Fibroblast of gingiva (primary cell): ENCODE measurements at regions not wholly inside any gene's neighbourhood (a gene's known extent, or its start where the extent isn't known, plus 50 kb on each side); places are given as distances from the start of the nearest gene placed in this dataset.
A peak's percentile ranks its signal among the peaks of the same experiment; 100 is the strongest.

Source experiments
- DNase-seq: peaks from one replicate; pipeline ENCODE4 v3.0.0-alpha.2; 2011; ENCODE audit warnings: low read depth

DNA sequence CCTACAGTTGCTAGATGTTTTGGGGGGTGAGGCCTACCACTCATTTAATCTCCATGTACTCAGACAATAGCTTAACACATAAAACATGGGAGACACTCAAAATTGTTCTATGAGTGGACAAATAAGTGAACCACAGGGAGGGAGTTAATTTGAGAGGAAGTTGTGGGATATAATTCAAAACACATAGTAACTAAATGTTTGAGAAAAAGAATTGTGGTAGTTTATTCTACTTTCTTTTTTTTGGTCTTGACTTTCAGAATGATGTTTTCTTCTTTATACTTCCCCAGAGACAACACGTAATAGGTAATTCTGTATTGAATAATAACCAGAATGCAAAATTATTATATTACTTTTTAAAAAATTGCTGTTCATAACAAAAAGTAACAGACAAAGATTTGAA is 453.8 kb downstream of the RFPL4B start:
- DNase-seq: no peak

GRCh38 chr6:112801468-112802080 is 454.4 kb downstream of the RFPL4B start:
- no peak for DNase-seq

- DNase-seq: peak; percentile 83
These were observed 455.0 kb downstream of the RFPL4B start for GRCh38 chr6:112802144-112802543.

DNA sequence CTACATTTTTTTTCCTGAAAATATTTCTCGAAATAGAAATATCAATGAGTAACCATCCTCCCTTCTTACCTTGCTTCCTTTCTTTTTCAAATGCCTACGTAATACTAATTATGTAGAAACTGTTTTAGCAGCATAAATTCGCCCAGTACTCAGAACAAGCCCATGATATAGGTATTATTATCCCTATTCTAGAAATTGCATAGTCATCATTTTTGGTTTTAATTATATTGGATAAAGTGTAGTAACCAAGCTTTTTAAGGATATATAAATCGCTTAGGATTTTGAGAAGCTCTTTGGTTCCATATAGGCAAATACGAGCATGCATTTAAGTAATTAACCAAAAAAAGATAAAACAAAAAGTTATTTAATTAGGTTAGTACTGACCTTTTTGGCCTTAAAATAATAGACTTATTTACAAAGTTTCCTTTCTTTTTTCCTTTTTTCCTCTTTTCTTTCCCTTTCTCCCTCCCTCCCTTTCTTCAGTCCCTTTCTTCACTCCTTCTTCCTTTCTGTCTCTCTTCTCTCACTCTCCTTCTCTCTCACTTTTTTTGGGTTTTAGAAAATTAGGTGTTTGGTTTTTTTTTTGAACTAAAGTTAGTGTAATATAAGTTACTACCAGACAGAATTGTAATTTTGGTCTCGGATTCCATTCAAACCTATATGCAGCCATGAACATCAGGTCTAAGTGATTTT is 457.7 kb downstream of the RFPL4B start:
- DNase-seq: no peak

- DNase-seq: peak; percentile 10
These were observed 459.2 kb downstream of the RFPL4B start for GRCh38 chr6:112806163-112806865.

DNA sequence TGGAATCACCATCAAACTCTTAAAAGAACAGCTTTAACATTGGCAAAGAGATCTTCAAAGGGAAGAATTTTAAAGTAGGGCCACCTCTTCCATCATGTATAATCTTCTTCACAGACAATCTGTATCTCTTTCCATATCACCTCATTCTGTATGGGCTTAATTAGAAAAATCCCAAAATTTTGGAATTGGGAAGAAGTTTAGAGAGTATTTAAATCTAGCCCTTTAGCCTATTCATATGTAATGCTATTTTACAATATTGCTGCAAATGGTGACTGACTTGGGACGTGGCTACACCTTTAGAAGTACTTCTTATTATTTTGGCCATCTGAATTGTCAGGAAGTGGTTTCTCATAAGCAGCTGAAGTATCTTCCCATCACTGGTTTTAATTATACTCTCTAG is 474.3 kb downstream of the RFPL4B start:
- no peak for DNase-seq

DNA sequence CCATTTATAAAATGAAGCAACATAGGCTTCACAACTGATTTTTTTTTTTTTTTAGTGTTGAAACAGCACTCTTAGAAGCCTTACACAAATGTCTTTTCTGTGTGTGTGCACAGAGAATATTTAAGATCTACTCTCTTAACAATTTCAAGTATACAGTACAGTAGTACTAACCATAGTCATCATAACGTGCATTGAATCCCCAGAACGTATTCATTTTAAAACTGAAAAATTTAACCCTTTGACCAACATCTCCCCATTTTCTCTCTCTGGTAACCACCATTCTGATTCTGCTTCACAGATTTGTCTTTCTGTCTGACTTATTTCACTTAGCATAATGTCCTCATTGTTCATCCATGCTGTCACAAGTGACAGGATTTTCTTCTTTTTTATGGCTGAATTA is 475.6 kb downstream of the RFPL4B start:
- no peak for DNase-seq

DNA sequence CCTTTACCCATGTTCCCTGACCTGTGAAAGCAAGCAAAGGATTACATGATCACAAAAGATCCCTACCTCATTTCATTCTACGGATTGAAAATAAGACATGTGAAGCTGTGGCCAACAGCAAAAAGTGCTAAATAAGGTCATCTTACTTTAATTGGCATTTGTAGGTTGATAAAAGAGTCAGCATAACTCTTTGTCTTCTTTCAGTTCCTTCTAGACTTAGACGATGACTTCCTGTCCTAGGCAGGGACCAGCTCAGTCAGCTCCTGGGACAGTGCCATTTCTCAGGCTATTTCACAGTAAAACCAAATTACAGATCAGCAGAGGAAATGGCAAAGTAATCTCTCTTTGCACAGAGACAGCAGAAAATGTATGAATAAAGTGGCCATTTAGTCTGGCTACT is 480.7 kb downstream of the RFPL4B start:
- DNase-seq: no peak

DNA sequence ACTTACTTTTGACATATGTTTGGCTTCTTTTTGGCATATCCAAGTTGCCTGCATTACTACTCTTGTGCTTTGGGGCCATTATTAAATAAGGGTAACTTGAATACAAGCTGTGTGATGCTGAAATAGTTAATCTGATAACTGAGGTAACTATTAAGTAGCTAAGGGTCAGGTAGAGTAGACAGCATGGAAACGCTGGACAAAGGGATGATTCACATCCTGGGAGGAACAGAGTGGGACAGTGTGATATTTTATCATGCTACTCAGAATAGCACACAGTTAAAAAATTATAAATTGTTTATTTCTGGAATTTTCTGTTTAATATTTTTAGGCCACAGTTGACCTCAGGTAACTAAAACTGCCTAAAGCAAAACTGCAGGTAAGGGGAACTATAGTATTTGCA is 483.9 kb downstream of the RFPL4B start:
- DNase-seq: no peak

DNA sequence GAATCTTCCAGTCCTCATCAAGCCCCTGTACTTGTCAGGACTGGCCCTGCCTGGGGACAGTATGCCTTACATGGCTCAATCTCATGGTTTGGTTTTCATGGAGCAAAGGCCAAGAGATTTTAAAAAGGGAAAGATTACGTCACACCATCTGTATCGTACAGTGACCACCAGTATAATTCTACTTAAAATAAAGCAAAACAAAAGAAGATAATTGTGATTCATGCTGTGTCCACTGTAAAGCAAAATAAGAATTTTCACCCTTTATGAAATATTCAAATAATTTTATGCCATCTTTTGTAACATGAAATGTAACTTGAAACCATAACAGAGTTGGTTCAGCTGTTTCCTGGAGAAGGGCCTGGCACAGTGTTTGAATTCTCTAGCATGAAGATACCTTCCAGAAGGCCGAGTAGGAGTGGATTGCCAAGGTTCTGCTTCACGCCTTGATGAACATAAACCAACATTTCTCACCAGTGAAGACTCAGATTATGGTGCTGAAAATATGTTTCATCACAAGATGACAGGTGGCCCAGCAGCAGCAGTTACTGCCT is 486.5 kb downstream of the RFPL4B start:
- peak; percentile 80 for DNase-seq

GRCh38 chr6:112835078-112835477 is 487.9 kb downstream of the RFPL4B start:
- no peak for DNase-seq

GRCh38 chr6:112839525-112839961 is 492.4 kb downstream of the RFPL4B start:
- DNase-seq: peak; percentile 39

- DNase-seq: no peak
These were observed 494.6 kb downstream of the RFPL4B start for GRCh38 chr6:112841553-112842329.

- DNase-seq: no peak
These were observed 495.2 kb downstream of the RFPL4B start for GRCh38 chr6:112842330-112842685.

GRCh38 chr6:112846681-112847080 is 499.6 kb downstream of the RFPL4B start:
- no peak for DNase-seq

GRCh38 chr6:112851146-112851545 is 504.0 kb downstream of the RFPL4B start:
- DNase-seq: no peak

DNA sequence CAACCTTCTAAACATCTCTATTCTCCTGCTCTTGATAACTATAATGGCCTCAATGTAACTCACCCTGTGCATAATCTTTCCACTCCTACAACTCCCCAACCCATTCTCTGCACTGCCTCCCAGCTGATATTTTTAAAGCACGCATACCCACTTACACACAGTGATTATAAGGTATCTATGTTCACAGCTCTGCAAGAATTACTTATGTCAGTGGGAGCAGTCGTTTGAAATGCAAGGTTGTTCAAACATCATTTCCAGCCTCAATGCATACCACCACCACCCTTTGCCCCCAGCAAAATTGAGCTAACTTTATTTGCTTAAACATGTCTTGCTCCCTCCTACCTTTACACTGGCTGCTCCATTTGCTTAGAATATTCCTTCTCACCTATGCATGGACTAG is 506.0 kb downstream of the RFPL4B start:
- no peak for DNase-seq

- DNase-seq: no peak
These were observed 516.6 kb downstream of the RFPL4B start for GRCh38 chr6:112863753-112864152.

DNA sequence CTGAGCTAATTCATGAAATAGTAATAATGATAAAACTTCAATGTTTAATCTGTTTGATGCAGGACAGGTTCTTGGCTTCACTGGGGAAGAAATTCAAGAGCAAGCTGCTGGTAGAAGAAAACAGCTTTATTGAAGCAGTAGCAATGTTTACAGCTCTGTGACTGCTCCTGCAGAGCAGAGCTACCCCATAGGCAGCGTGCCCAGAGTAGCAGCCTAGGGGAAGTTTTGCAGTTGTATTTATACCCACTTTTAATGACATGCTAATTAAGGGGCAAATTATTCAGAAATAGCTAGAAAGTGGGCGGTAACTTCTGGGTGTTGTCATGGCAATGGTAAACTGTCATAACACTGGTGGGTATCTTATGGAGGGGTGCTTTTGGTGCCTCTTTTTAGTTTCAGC is 518.0 kb downstream of the RFPL4B start:
- DNase-seq: no peak

DNA sequence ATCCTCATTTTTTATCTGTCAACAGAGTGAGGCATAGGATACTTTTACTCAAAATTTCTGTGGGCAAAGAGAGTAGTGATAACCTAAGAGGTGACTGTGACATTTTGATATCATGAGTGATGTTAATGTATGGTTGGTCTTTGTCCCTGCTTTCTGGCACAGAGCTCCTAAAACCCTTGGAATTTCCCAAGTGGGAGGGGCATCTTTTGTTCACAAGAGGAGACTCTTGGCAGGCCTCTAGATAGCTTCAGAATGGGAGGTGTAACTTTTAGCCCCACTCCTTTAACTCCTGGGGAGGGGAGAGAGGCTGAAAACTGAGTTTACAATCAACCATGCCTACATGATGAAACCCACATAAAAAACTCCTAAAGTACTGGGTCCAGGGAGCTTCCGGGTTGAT is 527.8 kb downstream of the RFPL4B start:
- DNase-seq: no peak

GRCh38 chr6:112877134-112878100 is 530.3 kb downstream of the RFPL4B start:
- DNase-seq: peak; percentile 83
